ENCODE measurements at regions not wholly inside any gene's neighbourhood (a gene's known extent, or its start where the extent isn't known, plus 50 kb on each side); places are given as distances from the start of the nearest gene placed in this dataset.

DNA sequence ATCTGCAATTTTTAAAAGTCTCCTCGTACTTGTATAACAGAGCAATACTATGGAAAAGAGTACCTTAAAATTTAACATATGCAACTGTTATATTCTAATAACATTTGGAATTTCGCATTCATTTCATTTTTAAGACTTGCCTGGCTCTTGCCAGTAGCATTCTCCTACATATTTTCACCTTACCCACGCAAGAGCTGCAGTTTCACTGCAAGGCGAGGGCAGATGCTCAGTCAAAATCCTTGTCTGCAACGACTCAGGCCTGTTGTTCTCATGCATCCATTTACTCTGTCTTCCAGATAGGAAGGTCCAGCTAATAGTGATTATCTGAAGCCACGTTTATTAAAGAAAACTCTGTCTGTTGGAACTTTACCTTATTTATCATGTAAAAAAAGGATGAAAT, 227.0 kb upstream of the RFC3 start:
- no peak for DNase-seq (ENCODE audit: low spot score)
- 88% methylated on average over 6 of the region's 6 CpGs for WGBS
- H3K4me3 ChIP-seq: no peak overlapping the region

DNA sequence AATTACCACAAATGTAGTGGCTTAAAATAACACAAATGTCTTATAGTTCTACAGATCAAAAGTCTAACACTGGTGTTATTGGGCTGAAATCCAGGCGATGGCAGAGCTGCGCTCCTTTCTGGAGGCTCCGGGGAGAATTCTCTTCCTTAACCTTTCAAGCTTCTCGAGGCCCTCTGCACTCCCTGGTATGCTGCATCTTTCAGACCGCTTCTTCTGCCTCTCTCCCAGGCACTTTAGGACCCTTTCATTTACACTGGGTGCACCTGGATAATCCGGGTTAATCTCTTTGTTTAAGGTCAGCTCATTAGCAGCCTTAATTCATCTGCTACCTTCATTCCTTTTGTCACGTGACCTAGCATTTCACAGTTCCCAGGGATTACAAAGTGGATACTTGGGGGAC, 211.3 kb upstream of the RFC3 start:
- Histone ChIP-seq H3K4me3 (no peak overlapping the region), H3K4me1 (replicated peaks) (peaks cover 13% of the 10 kb centered on the region), H3K36me3 (no peaks in the 10 kb centered on the region), H3K9me3 (no peaks in the 10 kb centered on the region), H3K27ac (no peak overlapping the region), H3K27me3 (replicated peaks; ENCODE audit: insufficient read depth) (no peaks in the 10 kb centered on the region)
- intact Hi-C loops (cut with DNase I): no loop called here
- WGBS: 70% methylated on average over 7 of the region's 7 CpGs
- DNase-seq (ENCODE audit: low spot score): no peak
- TF ChIP-seq POLR2AphosphoS5 (IDR thresholded peaks at IDR 0.05) (no peak), POLR2A (IDR thresholded peaks at IDR 0.05) (no peak)
- TF ChIP-seq, protein P1, sequence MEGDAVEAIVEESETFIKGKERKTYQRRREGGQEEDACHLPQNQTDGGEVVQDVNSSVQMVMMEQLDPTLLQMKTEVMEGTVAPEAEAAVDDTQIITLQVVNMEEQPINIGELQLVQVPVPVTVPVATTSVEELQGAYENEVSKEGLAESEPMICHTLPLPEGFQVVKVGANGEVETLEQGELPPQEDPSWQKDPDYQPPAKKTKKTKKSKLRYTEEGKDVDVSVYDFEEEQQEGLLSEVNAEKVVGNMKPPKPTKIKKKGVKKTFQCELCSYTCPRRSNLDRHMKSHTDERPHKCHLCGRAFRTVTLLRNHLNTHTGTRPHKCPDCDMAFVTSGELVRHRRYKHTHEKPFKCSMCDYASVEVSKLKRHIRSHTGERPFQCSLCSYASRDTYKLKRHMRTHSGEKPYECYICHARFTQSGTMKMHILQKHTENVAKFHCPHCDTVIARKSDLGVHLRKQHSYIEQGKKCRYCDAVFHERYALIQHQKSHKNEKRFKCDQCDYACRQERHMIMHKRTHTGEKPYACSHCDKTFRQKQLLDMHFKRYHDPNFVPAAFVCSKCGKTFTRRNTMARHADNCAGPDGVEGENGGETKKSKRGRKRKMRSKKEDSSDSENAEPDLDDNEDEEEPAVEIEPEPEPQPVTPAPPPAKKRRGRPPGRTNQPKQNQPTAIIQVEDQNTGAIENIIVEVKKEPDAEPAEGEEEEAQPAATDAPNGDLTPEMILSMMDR (IDR thresholded peaks at IDR 0.05): no peak

More for the DNA sequence above, 227.0 kb upstream of the RFC3 start:
- no peaks in the 10 kb centered on the region for H3K4me1 ChIP-seq (replicated peaks)
- H3K36me3 ChIP-seq: no peaks in the 10 kb centered on the region
- no peak overlapping the region for H3K27ac ChIP-seq
- intact Hi-C loops (cut with DNase I): no loop called here
- TF ChIP-seq POLR2AphosphoS5 (IDR thresholded peaks at IDR 0.05) (no peak), POLR2A (IDR thresholded peaks at IDR 0.05) (no peak)
- TF ChIP-seq, protein P1 (IDR thresholded peaks at IDR 0.05): no peak
- H3K9me3 ChIP-seq: no peaks in the 10 kb centered on the region
- no peaks in the 10 kb centered on the region for H3K27me3 ChIP-seq (replicated peaks; ENCODE audit: insufficient read depth)

DNA sequence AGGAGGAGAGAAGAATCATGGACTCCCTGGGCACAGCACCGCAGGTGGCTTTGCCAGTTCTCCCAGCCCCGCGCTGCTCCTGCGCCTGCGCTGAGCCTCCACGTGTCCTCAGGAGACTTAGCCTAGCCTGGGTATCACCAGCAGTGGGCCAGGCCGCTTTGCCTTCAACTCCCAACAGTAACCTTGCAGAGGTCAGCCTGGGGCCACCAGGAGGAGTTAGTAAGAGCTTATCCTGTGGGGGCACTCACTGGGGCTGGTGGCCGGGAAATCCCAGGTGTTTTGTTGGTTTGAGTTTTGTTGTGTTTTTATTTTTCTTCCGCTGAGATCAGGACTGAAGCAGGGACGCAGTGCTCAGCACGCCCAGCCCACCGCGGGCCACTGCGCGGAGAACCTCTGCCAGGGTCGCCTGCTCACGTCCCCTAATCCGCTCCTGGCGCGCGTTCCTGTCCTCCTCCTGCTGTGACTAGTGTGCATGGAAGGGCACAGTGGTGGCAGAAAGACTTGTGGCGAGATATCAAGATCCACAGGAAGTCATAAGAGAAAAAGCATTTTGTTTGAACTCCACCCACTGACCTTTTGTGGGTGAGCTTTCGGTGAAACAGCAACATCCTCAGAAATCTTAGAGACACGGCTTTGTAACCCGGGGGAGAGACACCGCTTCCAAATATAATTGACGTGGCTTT, 207.4 kb upstream of the RFC3 start:
- Histone ChIP-seq H3K4me3 (peak overlapping the region; percentile 2 to 14), H3K9me3 (no peaks in the 10 kb centered on the region), H3K27me3 (replicated peaks; ENCODE audit: insufficient read depth) (no peaks in the 10 kb centered on the region), H3K4me1 (replicated peaks) (peaks cover 13% of the 10 kb centered on the region), H3K36me3 (no peaks in the 10 kb centered on the region), H3K27ac (peak overlapping the region; percentile 67 to 84)
- 52% methylated on average over 27 of the region's 27 CpGs for WGBS
- DNase-seq (ENCODE audit: low spot score): peak; percentile 39
- no peak for TF ChIP-seq POLR2A (IDR thresholded peaks at IDR 0.05)
- TF ChIP-seq, protein P1 (IDR thresholded peaks at IDR 0.05): peak in 1 of 4 experiments; percentile 16
- intact Hi-C loops (cut with DNase I): no loop called here

DNA sequence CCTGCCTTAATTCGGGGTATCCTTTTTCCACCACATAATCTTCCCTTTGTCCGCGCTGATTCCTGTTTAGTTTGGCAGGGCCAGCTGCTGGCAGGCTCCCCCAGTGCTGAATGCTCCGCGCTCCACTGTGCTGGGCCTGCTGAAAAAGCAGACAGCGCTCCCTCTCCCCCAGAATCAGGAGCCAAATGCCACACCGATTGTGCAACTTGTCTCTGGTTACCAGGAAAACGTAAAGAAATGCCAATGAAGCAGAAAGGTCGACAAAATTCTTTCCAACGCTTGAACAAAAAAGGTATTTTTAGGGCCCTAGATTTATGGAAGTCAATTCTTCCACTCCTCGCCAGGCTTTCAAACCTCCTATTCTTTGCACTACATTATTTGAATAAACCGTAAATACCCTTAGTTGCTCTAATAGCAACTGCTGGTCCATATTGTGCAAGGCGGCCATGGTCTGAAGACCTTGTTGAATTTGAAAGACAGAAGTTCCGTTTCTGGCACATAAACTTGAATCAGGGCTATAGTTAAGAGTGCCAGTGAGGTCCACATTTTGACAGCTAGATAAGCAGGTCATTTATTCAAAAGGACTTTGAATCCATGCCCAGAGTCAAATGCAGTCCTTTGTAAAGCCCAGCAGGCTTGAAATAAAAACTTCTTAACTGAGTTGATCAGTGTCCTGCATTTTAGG, 206.7 kb upstream of the RFC3 start:
- intact Hi-C loops (cut with DNase I): no loop called here
- peak; percentile 70 for DNase-seq (ENCODE audit: low spot score)
- H3K4me1 ChIP-seq (replicated peaks): peaks cover 13% of the 10 kb centered on the region
- WGBS: 26% methylated on average over 14 of the region's 14 CpGs
- TF ChIP-seq, protein P1 (IDR thresholded peaks at IDR 0.05): no peak
- TF ChIP-seq POLR2AphosphoS5 (IDR thresholded peaks at IDR 0.05) (peak; percentile 37), POLR2A (IDR thresholded peaks at IDR 0.05) (no peak)
- no peaks in the 10 kb centered on the region for H3K9me3 ChIP-seq
- no peaks in the 10 kb centered on the region for H3K27me3 ChIP-seq (replicated peaks; ENCODE audit: insufficient read depth)
- peak overlapping the region; percentile 2 to 14 for H3K4me3 ChIP-seq
- H3K36me3 ChIP-seq: no peaks in the 10 kb centered on the region
- peak overlapping the region; percentile 67 to 84 for H3K27ac ChIP-seq
